GM18519 (cell line): ENCODE measurements at regions not wholly inside any gene's neighbourhood (a gene's known extent, or its start where the extent isn't known, plus 50 kb on each side); places are given as distances from the start of the nearest gene placed in this dataset.

Experiments
- ATAC-seq: cut with Tn5 transposase; IDR thresholded peaks from one replicate; pipeline ENCODE4 v1.9.1; 2021; ENCODE audit warnings: mild to moderate bottlenecking, moderate library complexity; ENCODE audit not compliant: unreplicated experiment, low FRiP score

DNA sequence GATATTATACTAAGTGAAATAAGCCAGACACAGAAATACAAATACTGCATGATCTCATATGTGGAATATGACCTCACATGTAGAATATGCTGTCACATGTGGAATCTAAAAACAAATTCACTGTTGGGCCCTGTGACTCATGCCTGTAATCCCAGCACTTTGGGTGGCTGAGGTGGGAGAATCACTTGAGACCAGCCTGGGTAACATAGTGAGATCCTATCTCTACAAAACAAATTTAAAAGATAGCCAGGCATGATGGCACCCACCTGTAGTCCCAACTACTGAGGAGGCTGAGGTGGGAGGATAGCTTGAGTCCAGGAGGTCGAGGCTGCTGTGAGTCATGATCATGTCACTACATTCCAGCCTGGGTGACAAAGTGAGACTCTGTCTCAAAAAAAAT, 160.3 kb downstream of the PTEN start:
- no peak for ATAC-seq

DNA sequence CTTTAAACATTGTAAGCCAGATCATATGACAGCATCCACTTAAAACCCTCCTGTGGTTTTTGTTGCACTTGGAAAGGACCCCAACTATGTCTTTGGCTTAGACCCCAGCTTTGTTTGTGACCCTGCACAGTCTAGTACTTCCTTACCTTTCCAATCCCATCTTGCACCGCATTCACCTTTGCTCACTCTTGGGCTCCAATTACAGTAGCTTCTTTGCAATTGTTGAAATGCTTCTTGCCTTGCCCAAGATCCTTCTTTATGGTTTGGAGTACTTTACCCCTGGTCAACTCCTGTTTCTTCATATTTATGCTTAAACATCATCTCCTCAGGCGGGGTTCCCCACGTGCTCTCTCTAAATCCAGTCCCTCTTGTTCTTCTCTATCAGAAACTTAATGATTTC, 162.6 kb downstream of the PTEN start:
- no peak for ATAC-seq

DNA sequence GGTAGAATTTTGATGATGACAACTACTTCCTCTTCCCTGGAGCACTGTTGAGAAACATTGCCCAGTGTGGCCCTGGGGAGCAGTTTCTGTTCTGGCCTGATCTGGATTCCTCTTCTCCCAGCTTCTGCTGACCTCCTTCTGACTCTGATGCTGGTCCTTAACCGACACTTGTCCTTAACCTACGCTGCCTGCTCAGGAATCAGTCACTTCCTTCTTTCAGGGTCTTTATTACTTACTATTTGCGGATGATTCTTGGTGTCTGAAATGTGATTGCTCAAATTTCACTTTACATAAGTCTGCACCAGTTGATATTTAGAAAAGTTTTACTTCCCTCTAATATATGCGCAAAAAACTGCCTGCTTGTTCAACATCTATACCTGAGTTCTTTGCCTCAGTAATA, 164.1 kb downstream of the PTEN start:
- no peak for ATAC-seq

DNA sequence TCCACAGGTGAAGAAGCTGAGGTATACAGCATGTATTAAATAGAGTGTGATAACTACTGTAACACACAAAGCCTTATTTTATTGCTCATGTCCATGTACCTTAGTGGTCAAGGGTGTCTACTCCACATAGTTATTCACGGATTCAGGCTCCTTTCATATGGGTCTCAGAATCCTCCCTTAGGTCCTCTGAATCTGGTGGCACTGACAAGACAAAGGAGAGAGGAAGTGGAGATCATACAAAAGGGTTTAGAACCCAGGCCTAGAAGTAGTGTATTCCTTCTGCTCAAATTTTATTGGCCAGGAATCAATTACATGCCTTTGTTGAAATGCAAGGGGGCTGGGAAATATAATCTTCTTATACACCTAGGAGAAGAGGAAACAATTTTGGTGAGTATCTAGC, 164.6 kb downstream of the PTEN start:
- ATAC-seq, result no peak

DNA sequence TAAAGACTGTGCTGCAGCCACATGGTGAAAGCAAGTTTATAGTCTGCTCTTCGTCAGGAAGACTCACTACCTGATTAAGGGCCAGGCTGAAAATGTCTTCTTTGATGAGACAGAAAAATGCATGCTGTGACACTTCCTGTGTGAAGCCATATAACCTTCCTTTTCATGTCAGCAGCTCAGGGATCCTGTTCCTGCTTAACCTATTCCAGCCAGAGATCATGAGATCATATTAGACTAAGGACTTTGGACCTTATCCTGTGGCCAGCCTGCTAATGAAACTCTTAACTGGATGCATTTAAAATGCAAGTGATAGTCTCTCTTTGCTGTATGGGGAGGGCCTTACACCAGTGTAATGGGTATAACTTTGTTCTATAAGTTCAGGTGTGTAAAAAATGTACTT, 165.2 kb downstream of the PTEN start:
- no peak for ATAC-seq

DNA sequence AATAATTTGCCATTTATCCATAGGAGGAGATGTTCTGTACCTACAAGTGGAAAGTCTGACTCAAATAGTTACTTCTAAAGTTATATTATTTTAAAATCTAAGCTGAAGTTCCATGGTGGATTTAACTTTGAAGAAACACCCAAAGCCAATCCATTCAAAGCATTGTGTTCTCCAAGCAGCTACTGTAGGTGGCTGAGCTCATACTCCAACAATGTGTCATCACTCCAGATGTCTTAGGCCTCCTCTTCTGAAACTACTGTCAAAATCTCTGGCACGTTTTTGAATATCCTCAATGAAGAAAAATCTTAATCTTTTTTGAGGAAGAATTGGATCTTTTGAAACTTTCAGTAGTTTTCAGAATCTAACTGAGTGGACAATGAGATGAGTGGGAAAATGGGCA, 169.1 kb downstream of the PTEN start:
- no peak for ATAC-seq

DNA sequence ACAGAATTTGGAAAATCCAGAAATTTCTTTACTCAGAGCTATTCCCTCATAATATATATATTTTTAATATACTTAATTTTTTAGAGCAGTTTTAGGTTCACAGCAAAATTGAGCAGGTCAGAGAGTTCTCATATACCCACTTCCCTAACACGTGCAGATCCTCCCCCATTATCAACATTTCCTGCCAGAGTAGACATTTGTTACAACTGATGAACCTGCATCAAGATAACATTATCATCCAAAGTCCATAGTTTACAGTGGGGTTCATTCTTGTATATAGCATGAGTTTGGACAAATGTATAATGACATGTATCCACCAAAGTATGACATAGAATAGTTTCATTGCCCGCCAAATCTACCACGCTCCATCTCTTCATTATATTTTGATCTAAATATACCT, 170.0 kb downstream of the PTEN start:
- no peak for ATAC-seq

DNA sequence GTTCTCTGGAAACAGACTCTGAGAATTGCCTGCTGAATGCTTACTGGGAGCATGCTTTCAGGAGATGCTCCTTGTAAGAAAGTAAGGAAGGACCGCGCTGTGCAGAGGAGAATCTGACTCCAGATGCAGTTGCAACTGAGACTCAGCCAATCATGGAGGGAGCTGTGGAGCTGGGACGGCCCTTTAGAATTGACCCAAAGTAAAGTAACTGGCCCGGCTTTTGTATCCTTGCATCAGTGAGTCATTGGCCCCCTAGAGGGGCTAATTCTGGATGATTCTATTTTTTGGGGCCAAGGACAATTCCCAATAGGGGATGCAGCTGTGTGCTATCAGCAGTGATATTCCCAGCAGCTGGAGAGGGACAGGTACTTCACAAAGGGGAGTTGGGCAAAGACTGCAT, 170.4 kb downstream of the PTEN start:
- ATAC-seq, result no peak

DNA sequence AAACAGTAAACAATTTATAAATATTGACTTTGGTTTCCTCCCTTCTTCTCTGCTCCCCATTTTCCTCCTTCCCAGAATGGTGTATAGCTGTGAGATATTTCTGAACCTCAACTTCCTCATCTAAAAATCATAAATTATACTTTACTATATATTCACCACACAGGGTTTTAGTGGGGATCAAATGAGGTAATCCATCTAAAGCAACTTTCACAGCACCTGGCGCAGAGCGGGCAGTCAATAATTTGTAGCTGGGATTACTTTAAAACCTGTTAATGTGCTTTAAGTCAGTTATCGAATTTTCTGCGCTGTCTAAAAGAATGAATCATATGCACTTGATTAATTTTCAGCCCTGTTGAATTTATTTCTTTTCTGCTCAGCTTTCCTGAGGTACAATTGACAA, 172.7 kb downstream of the PTEN start:
- ATAC-seq, result no peak

DNA sequence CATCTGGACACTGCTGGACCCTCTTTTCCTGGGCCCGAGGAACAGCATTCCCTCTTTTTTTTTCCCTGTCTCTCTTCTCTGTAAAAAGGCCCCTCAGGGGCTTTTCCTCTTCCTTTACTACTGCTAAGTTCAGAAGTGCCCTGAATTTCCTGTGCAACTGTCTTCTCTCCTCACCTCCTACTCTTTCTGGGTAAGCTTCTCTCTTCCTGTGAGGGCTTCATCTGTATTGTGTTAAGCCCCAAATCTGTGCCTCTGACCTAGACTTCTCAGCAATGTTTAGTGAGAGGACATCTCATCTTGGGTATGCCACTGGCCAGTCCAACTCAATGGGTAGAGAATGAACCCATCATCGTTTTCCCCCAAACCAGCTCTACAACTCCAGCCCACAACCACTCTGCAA, 174.2 kb downstream of the PTEN start:
- no peak for ATAC-seq

DNA sequence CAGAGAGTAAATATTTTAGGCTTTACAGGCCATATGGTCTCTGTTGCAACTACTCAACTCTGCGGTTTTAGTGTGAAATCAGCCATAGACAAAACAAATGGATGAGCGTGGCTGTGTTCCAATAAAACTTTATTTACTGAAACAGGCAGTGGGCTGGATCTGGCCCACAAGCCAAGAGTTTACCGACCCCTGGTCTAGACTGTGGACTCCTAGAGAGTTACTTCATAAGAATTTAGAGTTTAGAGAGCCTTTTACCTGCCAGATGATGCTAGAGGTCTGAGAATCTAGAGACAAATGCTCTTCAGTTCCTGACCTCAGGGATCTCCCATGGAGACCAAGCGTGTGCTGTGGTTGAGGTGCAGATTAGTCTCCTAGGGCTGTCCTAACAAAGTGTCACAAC, 174.8 kb downstream of the PTEN start:
- no peak for ATAC-seq

- ATAC-seq, result no peak
Measured at GRCh38 chr10:88039496-88040200, 176.2 kb downstream of the PTEN start.

DNA sequence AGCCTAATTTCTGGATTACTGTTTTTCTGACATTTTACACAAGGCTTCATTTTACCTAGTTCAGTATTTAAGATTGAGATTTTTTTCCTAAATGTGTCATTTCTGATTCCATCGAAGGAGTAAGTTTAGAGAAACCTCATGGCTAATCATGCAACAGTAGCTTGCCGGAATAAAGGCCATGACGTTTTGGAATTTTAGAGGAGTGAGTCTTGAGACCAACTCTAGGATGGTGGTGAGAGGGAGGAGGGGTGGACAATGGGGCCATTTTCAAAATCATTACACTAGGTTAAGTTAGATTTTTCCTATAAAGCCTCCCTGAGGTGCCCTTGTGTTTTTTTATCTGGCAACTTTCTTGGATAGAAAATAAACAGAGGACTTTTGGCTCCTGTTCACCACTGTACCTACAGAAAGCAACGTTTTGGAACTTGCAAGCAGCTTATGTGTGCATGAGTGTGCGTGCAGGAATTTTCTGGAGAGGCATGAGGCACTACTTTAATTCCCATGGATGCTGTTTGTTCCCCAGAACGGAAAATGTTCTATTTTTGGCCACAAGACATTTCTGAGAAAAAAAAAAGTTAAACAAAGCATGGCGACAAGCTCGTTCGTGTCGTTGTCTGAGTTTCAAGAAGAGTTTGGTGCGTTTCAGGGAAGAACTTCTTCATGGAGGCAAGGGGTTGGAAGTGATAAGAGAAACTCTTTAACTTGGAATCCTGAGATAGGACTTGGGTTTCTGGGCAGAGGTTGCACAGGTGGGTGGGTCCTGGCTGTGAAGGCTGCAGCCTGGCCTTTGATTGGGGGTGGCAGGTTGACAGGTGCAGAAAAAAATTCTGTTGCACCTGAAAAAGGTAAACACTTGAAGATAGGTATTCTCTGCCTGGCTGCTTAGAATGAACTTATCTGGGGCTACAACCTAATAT, 178.1 kb downstream of the PTEN start:
- no peak for ATAC-seq

DNA sequence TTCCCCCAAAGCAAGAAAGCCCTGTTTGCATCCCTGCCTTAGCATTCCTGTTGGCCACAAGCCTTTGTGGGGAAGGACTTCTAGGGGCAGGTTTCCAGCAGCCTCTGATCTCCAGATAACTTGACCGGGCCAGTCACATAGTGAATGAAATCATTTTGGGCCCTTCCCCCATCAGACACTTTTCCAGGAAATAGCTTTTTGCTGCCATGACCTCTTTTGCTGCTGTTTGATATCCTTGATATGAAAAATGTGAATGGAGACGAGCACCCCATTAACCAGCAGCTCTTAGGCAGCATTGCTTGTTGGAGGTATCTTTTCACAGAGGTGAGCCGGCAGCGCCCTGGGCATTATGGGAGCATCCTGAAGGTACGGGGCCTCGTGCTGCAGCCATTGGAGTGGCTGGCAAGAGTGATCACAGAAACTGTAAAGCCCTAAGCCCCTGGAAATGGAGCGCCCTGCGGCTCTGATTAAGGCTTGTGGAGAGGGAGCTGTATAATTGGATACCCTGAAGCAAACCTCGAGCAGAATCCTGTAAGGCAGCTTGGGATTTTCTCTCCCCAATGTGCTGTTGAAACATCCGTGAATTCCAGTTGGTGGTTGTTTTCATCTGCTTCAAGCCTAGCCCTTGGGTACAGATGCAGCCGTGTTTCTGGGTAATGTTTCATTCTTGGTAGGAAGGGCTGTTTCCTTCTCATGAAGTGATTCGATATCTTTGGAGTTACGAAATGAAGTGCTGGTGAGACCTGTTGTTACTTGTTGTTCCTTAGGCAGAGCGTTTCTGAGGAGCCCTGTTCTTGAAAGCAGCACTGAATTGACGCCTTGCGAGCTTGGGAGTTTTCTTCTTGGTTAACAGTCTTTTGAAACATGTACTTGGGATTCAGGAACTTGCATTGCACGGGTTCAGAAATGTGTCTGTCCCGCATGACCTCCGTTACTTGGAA, 179.0 kb downstream of the PTEN start:
- no peak for ATAC-seq

GRCh38 chr10:88045096-88045495, 181.7 kb downstream of the PTEN start:
- no peak for ATAC-seq

- no peak for ATAC-seq
Measured at GRCh38 chr10:88045656-88046415, 182.4 kb downstream of the PTEN start.

- ATAC-seq, result no peak
Measured at GRCh38 chr10:88047579-88047978, 184.2 kb downstream of the PTEN start.

DNA sequence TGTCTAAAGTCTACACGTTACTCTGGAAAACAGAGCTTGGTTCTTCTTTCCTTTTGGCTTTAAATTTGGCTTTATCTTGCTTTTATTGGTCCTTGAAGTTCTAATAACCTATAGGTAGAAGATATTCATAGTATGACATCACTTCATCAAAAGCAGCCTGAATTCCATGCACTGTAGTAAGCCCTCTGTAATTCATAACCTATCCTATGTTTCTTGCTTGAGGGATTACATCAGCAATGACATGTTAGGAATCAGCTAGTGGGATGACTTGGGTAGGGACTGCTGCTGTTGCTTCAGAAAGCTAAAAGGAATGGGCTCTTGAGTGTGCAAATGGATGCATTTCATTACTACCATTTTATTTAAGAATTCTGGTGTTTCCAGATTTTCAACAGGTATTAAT, 184.9 kb downstream of the PTEN start:
- no peak for ATAC-seq

DNA sequence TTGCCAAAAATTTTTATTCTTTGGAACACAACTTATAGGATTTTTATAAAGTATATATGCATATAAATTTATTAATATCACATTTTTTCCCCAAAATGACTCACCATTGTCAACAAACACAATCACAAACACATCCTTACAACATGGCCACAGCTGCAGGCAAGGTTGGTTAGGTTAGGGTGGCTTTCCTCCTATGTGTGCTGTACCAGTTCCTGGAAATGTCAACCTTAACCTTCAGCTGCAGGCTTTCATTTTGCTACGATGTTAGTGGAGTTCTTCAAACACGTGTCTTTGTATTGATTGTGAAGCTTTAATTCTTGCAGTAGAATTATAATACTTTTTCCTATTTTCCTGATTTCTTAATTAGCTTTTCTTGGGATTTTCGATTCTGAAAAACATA, 185.8 kb downstream of the PTEN start:
- no peak for ATAC-seq

DNA sequence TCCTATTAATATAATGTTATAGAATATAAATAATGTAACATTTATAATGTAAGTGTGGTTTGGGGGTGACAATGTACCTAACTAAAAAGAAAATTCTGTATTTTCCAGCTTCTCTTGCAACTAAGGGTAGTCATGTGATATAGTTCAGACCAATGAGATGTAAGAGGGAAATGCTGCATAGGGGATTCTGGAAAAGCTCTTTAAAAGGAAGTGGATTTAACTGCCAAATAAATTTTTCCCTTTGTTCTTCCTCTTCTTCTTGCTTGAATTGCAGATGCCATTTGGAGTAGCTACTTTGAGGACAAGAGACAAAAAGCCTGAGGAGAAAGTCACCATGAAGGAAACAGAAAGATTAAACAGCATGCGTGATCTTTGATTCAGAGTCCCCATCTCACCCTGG, 194.3 kb downstream of the PTEN start:
- ATAC-seq, result no peak
